B cell (primary cell): ENCODE measurements at regions not wholly inside any gene's neighbourhood (a gene's known extent, or its start where the extent isn't known, plus 50 kb on each side); places are given as distances from the start of the nearest gene placed in this dataset.

Experiments used
- ATAC-seq: fragments of 200-7000 bp; cut with Tn5 transposase; one replicate; pipeline ENCODE4 v1.10.0; 2021; ENCODE audit warnings: low read depth, mild to moderate bottlenecking, moderate number of reproducible peaks, moderate library complexity
- CTCF ChIA-PET: fragments of 350-600 bp; sonication (Branson Sonifier 250); formaldehyde crosslinking; loops from one replicate; lab custom pipeline; 2021; ENCODE audit warnings: antibody characterized with exemption, inconsistent platforms; lab: Charles Lee
- POLR2A ChIA-PET: fragments of 350-600 bp; sonication (Branson Sonifier 250); formaldehyde crosslinking; loops from one replicate; lab custom pipeline; 2021; ENCODE audit warnings: antibody characterized with exemption; lab: Charles Lee
- DNase-seq: peaks from one replicate; pipeline ENCODE4 v3.0.0; 2013
- H2AFZ ChIP-seq: 2 replicates; pipeline ENCODE4 v1.6.1; 2012; ENCODE audit warnings: mild to moderate bottlenecking, low read depth, low read length; ENCODE audit not compliant: insufficient read depth, poor library complexity, severe bottlenecking
- H3K27ac ChIP-seq, 2 donors: 1 replicate in 1 of 2; 2 replicates in 1 of 2; pipeline ENCODE4 v1.5.1; 2012 to 2013; ENCODE audit warnings: low read length in 2 of 2, mild to moderate bottlenecking in 2 of 2, moderate library complexity in 1 of 2
- H3K27me3 ChIP-seq, 4 experiments: fragments of 200-600 bp in 1 of 4; sonication (generic) in 1 of 4; replicated peaks in 1 of 4; 1 replicate in 2 of 4; 2 replicates in 2 of 4; pipeline versions ENCODE4 v1.6.1 to v1.7.0; 2013 to 2016; ENCODE audit warnings: low read length in 3 of 4, mild to moderate bottlenecking in 2 of 4, mixed read lengths in 1 of 4, moderate library complexity in 1 of 4; ENCODE audit not compliant: insufficient read depth in 4 of 4, control insufficient read depth in 3 of 4; ENCODE audit errors: control extremely low read depth in 1 of 4
- H3K36me3 ChIP-seq, 2 experiments: replicated peaks in 1 of 2; 1 replicate in 1 of 2; 2 replicates in 1 of 2; pipeline versions ENCODE4 v1.6.1 to v1.7.1; 2013; ENCODE audit warnings: low read length in 1 of 2; ENCODE audit not compliant: insufficient read depth in 2 of 2, control insufficient read depth in 1 of 2; ENCODE audit errors: control extremely low read depth in 1 of 2, extremely low read depth in 1 of 2
- H3K4me1 ChIP-seq, 2 donors: fragments of 200-600 bp in 1 of 2; sonication (generic) in 1 of 2; 1 replicate in 1 of 2; 2 replicates in 1 of 2; pipeline versions ENCODE4 v1.5.1 to v1.6.1; 2013 to 2017; ENCODE audit warnings: low read length in 2 of 2; ENCODE audit not compliant: control insufficient read depth in 2 of 2, insufficient read depth in 2 of 2
- H3K4me2 ChIP-seq: replicated peaks from 2 replicates; pipeline ENCODE3; 2012; ENCODE audit warnings: mild to moderate bottlenecking, low read depth, low read length; ENCODE audit not compliant: poor library complexity, severe bottlenecking
- H3K4me3 ChIP-seq, 5 experiments: fragments of 200-600 bp in 1 of 5; sonication (generic) in 1 of 5; 1 replicate in 3 of 5; 2 replicates in 2 of 5; pipeline versions ENCODE4 v1.5.1 to v1.7.0; 2011 to 2016; ENCODE audit warnings: low read length in 4 of 5, mild to moderate bottlenecking in 4 of 5, low read depth in 2 of 5, control low read depth in 1 of 5, moderate library complexity in 1 of 5; ENCODE audit not compliant: insufficient read depth in 1 of 5; ENCODE audit errors: control extremely low read depth in 1 of 5, extremely low read depth in 1 of 5
- H3K79me2 ChIP-seq: fragments of 200-600 bp; sonication (generic); one replicate; pipeline ENCODE4 v1.6.0; 2016; ENCODE audit warnings: low read length; ENCODE audit not compliant: control insufficient read depth, insufficient read depth
- H3K9ac ChIP-seq: fragments of 200-600 bp; sonication (generic); 2 replicates; pipeline ENCODE4 v1.6.1; 2017; ENCODE audit warnings: mild to moderate bottlenecking, low read length, moderate library complexity
- H3K9me3 ChIP-seq, 3 donors: one replicate each; pipeline versions ENCODE4 v1.6.1 to v1.7.1; 2013; ENCODE audit warnings: low read length in 2 of 3; ENCODE audit not compliant: control insufficient read depth in 2 of 3, insufficient read depth in 1 of 3; ENCODE audit errors: control extremely low read depth in 1 of 3
- H4K20me1 ChIP-seq: 2 replicates; pipeline ENCODE4 v1.6.0; 2012; ENCODE audit warnings: mild to moderate bottlenecking, low read length; ENCODE audit not compliant: insufficient read depth, control insufficient read depth, poor library complexity, severe bottlenecking
- H3K27ac Mint-ChIP-seq: one replicate; pipeline ENCODE4 v1.8.0; 2021; ENCODE audit warnings: mixed read lengths
- H3K27me3 Mint-ChIP-seq: one replicate; pipeline ENCODE4 v1.8.0; 2021; ENCODE audit warnings: mixed read lengths
- H3K4me1 Mint-ChIP-seq: one replicate; pipeline ENCODE4 v1.8.0; 2021; ENCODE audit warnings: mixed read lengths
- H3K4me3 Mint-ChIP-seq: one replicate; pipeline ENCODE4 v1.8.0; 2021; ENCODE audit warnings: mixed read lengths
- H3K9me3 Mint-ChIP-seq: one replicate; pipeline ENCODE4 v1.8.0; 2022; ENCODE audit warnings: mixed read lengths; ENCODE audit not compliant: insufficient read depth
- CTCF ChIP-seq: fragments of 200-600 bp; IDR thresholded peaks from one replicate; pipeline ENCODE4 v1.8.0; 2022; ENCODE audit warnings: antibody characterized with exemption, mild to moderate bottlenecking
- EZH2 ChIP-seq: IDR thresholded peaks from 2 replicates; pipeline ENCODE4 v1.6.1; 2012; ENCODE audit warnings: borderline replicate concordance, low read depth, mild to moderate bottlenecking, moderate library complexity, low read length; ENCODE audit not compliant: insufficient read depth, poor library complexity, severe bottlenecking
- WGBS: methylation state at CpG from one replicate; pipeline ENCODE4 v1.1.5; 2013; ENCODE audit warnings: missing lambda C conversion rate; ENCODE audit not compliant: insufficient coverage; 5-methylcytosine and 5-hydroxymethylcytosine counted together
- intact Hi-C: fragments of 100-400 bp; cut with micrococcal nuclease; formaldehyde crosslinking; loops from one replicate; pipeline ENCODE4 v1.10.0; 2022

GRCh38 chr12:115847398-115847797 is 430.1 kb downstream of the MED13L start:
- TF ChIP-seq EZH2: no peak
- TF ChIP-seq CTCF: no peak
- H3K27ac ChIP-seq: no peak overlapping the region
- H4K20me1 ChIP-seq: no peaks in the 10 kb centered on the region
- H3K27me3 Mint-ChIP-seq: peaks cover 9% of the 10 kb centered on the region
- intact Hi-C loops: no loop called here
- no peak overlapping the region for H2AFZ ChIP-seq
- peaks cover 0 to 6% (median 0%) of the 10 kb centered on the region in 3 donors for H3K9me3 ChIP-seq
- DNase-seq: no peak
- no peak overlapping the region for H3K27ac Mint-ChIP-seq
- ATAC-seq: no peak
- H3K4me3 Mint-ChIP-seq: no peak overlapping the region
- no peaks in the 10 kb centered on the region for H3K4me1 Mint-ChIP-seq
- H3K4me3 ChIP-seq: no peak overlapping the region
- no peaks in the 10 kb centered on the region for H3K4me1 ChIP-seq
- no peaks in the 10 kb centered on the region for H3K27me3 ChIP-seq
- CTCF ChIA-PET: no interaction called here
- no peak overlapping the region for H3K4me2 ChIP-seq
- H3K79me2 ChIP-seq: no peaks in the 10 kb centered on the region
- H3K9ac ChIP-seq: no peak overlapping the region
- no peaks in the 10 kb centered on the region for H3K36me3 ChIP-seq
- H3K9me3 Mint-ChIP-seq: no peaks in the 10 kb centered on the region
- POLR2A ChIA-PET: no interaction called here

- Histone ChIP-seq H2AFZ (no peak overlapping the region), H3K9ac (no peak overlapping the region), H4K20me1 (no peaks in the 10 kb centered on the region), H3K36me3 (no peaks in the 10 kb centered on the region), H3K4me1 (no peaks in the 10 kb centered on the region), H3K79me2 (no peaks in the 10 kb centered on the region), H3K9me3 (peaks cover 0 to 6% (median 0%) of the 10 kb centered on the region in 3 donors), H3K27ac (no peak overlapping the region), H3K4me3 (no peak overlapping the region), H3K4me2 (no peak overlapping the region), H3K27me3 (peaks cover 0 to 4% (median 0%) of the 10 kb centered on the region in 4 experiments)
- no peak overlapping the region for H3K27ac Mint-ChIP-seq
- no peaks in the 10 kb centered on the region for H3K9me3 Mint-ChIP-seq
- no peak overlapping the region for H3K4me3 Mint-ChIP-seq
- intact Hi-C loops: no loop called here
- TF ChIP-seq CTCF: no peak
- no peak for TF ChIP-seq EZH2
- ChIA-PET CTCF (no interaction called here), POLR2A (no interaction called here)
- WGBS: 100% methylated on average over 1 of the region's 4 CpGs
- no peaks in the 10 kb centered on the region for H3K4me1 Mint-ChIP-seq
- H3K27me3 Mint-ChIP-seq: peaks cover 9% of the 10 kb centered on the region
- ATAC-seq (no peak), DNase-seq (no peak)
These were observed 431.0 kb downstream of the MED13L start for GRCh38 chr12:115846516-115846915.
